H4 (cell line): ENCODE measurements at regions not wholly inside any gene's neighbourhood (a gene's known extent, or its start where the extent isn't known, plus 50 kb on each side); places are given as distances from the start of the nearest gene placed in this dataset.
"Not testable (repeated sequence)": the region's sequence is repeated elsewhere in the genome, so short reads cannot be mapped to it uniquely, and the experiment has no call there.

Source experiments
- DNase-seq: peaks from one replicate; pipeline ENCODE4 v3.0.0-alpha.2; 2015; ENCODE audit warnings: low spot score

DNA sequence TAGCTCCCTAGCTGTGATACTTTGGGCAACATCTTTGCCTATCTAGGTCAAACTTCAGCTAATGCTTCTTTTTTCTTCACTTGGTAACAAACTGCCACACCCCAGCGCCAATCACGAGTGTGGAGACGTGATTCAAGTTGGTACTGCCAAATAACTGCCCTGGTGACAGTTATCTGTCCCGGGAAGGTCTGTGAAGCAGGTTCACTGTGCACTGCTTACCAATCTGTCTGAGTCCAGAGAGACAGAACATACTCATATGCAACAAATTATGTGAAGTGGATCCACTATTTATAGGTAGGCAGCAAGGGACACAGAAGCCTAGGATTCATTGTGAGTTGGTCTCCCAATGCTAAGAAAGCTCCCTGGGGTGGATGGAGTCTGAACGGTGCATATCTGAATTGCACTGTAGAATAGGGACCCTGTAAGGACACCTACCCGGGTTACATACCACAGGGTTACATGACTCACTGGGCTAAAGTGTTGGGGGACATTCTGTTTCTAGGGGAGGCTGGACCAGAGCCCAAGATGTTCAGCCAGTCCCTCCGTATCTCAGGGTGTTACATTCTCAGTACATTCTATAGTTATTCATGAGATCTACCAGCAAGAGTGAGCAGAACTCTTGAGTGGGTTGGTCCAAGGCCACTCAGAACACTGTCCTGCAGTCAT is 95.4 kb upstream of the STC2 start:
- no peak for DNase-seq

- no peak for DNase-seq
Measured at GRCh38 chr5:173420108-173420507, 91.9 kb upstream of the STC2 start.

GRCh38 chr5:173413471-173413982 is 85.3 kb upstream of the STC2 start:
- DNase-seq, result no peak

DNA sequence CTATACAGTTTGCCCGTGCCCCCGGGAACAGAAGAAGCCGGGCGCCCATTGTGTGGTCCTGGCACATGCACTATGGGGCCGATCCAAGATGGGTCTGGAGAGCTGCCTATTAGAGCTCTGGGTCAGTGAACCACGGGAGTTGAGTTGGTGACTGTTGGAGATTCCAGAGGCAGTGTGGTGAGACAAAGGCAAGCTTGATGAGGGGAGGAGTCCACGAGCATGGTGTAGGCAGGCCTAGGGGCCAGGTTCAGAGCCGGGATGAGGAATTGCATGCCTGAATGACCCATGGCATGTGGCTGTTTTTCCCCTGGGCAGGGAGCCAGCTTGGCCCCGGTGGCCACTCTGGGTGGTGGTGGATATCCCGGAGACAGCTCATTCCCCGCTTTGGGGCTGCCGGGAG is 84.4 kb upstream of the STC2 start:
- DNase-seq, result no peak

DNA sequence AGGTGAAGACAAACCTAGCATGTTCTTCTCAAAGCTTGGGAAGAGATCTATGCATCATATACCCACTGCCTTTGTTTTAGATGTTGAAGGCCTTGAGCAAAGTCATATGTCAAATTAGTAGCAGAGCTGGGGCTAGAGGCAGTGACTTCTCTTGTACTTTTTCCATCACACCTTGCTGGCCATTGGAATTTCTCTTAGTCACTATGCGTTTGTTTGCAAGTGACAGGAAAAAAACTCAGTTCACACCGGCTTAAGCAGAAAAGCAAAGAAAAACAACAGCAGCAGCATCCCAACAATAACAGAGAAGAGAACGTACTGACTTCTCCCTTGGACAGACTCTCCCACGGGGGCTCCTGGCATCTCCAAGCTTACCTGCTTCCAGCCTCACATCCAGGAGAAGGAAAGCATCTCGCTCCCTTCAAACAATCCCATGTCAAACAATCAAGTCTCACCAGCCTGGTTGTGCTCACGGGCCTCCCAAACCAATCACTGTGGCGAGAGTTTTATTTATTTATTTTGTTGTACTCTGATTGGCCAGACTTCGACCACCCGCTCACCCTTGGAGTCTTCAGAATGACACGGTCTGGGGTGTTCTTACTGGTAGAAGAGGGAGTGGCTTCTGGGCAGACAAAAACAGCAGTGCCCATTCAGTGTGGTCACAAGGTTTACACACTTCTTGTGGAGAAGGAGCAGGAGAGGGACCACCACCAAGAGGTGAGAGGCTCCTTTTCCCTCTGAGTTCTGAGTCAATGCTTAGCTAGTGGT is 83.8 kb upstream of the STC2 start:
- DNase-seq, result no peak

DNA sequence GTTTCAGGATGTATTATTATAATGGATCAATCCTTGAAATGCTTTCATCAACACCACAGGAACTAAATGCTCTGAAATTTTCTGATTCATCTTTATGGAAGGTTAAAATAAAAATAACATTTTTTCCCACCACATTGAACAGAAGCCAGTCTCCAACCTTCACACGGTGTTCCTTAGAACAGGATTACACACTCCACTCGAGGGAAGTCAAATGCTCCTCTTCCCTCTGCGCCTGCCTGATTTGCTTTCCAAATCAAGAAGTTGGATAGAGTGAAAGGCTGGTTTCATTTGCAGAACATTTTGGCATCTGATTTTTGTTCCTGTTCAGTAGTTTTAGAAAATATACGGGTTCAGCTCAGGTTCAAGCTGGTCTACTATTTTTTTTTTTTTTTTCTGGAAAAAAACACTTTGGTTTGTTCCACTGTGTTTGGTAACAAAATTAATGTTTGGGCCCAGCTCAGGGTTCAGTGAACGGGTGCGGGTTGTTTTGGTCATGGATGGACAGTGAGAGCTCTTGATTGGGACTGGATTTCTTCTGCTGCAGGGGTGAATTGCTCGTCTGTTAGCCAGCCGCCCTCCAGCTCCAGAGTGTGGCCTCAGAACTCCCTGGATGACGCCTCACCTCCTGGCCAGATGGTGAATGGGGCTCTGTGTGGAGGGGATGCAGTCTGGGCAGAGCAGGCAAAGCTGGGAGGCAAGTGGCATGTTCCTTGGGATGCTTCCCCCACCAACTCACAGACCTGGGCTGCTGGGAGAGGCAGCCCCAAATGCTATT is 82.4 kb upstream of the STC2 start:
- no peak for DNase-seq

DNA sequence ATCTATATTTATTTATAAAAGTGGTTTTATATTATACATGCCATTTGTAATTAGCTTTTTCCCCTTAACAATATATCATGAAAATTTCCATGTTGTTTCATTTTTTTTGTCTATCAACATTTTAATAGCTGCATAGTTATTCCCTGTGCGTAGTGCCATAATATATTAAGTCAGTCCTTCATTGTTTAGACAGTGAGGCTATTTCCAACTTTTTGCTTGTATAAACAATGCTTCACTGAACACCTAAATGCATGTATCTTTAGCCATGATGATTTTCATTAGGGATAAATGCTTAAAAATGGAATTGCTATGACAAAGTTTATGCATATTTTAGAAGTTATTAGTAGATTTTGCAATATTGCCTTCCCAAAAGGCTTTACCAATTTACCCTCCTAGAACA is 80.7 kb upstream of the STC2 start:
- no peak for DNase-seq

GRCh38 chr5:173399851-173400250 is 71.6 kb upstream of the STC2 start:
- DNase-seq, result no peak

- DNase-seq, result no peak
Measured at GRCh38 chr5:173397516-173397915, 69.3 kb upstream of the STC2 start.

DNA sequence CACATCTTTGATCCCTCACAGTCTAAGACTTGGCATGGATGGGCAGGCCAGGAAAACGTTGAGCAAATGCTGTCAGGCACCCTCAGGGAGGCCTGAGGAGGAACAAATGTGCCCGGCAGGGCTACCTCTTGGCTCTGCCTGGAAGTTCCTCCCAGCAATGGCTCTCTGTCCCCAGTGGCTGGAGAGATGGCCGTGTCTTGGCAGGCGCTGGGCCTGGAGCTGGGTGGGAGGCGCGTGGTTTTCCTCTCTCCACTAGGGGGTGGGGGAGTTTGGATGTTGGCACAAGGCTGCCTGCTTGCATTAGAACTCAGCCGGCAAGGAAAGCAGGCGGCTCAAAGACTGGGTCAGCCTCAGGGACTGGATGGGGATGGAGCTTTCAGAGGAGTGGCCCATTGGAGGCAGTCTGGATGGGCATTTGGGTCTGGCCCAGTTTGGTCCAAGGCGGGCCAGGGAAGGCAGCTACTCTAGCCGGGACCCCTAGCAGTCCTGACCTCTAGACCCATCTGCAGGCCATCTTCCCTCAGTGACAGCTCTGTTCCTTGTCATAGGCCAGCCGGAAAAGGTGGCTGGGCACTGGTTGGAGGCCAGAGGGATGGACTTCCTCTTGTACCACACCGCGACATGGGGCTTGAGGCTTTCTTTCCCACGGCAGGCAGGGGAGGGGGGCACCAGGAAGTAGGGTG is 68.2 kb upstream of the STC2 start:
- DNase-seq, result peak; percentile 33

GRCh38 chr5:173395933-173396308 is 67.7 kb upstream of the STC2 start:
- DNase-seq, result no peak

- DNase-seq, result peak; percentile 21
Measured at GRCh38 chr5:173395257-173395932, 67.2 kb upstream of the STC2 start.

GRCh38 chr5:173394701-173395100 is 66.5 kb upstream of the STC2 start:
- no peak for DNase-seq

- DNase-seq, result no peak
Measured at GRCh38 chr5:173392172-173392571, 64.0 kb upstream of the STC2 start.

GRCh38 chr5:173391031-173391430 is 62.8 kb upstream of the STC2 start:
- DNase-seq, result no peak

GRCh38 chr5:173387293-173387692 is 59.1 kb upstream of the STC2 start:
- not testable (repeated sequence) for DNase-seq

- DNase-seq, result no peak
Measured at GRCh38 chr5:173385832-173386360, 57.7 kb upstream of the STC2 start.

DNA sequence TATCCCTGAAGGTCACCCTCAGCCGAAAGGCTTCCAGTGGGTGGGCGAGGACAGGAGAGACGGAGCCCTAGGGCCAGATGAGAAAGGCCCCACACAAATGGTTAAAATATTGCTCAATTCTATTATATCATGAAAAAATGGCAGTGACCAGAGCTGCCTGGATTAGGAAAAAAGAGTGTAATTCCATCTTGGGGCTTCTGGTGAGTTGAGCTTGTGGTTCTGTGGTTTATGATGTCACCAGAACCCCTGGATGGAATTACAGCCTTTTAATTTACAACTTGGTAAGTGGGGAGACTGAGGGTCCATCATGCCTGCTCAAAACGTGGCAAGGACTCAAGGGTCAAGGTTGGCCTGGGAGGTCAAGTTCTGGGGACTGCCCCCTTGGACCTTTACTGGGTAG is 55.5 kb upstream of the STC2 start:
- peak; percentile 44 for DNase-seq

DNA sequence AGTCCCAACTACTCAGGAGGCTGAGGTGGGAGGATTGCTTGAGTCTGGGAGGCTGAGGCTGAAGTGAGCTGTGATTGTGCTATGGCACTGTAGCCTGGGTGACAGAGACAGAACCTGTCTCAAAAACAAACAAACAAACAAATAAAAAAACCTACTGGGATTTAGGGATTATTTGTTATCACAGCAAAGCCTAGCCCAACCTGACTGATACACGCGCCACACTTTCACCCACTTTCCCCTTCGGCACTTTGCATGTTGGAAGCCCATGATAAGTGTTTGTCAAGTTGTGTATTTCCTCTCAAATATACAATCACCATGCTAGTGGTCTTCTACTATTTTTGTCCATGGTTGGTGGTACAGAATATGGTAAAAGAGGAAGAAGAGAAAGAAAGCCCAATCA is 50.5 kb upstream of the STC2 start:
- DNase-seq, result no peak
